Epithelial cell of prostate (primary cell): ENCODE measurements at regions not wholly inside any gene's neighbourhood (a gene's known extent, or its start where the extent isn't known, plus 50 kb on each side); places are given as distances from the start of the nearest gene placed in this dataset.

Source experiments
- DNase-seq: peaks from one replicate; pipeline ENCODE4 v3.0.0-alpha.2; 2011; ENCODE audit warnings: low read depth, low spot score
- H3K27ac ChIP-seq: fragments of 450-650 bp; 2 replicates; pipeline ENCODE4 v1.5.1; 2017; ENCODE audit warnings: mild to moderate bottlenecking

DNA sequence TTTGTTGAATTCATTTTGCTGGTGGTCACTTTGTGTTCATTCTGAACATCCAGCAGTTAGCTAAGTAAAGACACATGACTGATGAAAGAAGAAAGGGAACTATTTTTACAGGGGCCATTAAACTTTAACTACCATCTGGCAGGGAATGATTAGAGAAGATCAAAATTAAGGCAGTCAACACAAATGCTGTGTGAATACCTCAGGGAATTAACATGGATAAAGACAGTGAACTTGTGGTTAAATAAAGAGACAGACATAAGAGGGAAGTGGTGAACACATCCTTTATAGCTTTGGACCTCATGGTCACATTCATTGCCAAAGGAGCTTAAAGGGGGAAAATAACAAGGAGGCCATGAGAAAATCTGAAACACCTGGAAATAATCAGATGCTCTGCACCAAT is 52.6 kb upstream of the ATP5MC3 start:
- DNase-seq, result no peak
- no peak overlapping the region for H3K27ac ChIP-seq

DNA sequence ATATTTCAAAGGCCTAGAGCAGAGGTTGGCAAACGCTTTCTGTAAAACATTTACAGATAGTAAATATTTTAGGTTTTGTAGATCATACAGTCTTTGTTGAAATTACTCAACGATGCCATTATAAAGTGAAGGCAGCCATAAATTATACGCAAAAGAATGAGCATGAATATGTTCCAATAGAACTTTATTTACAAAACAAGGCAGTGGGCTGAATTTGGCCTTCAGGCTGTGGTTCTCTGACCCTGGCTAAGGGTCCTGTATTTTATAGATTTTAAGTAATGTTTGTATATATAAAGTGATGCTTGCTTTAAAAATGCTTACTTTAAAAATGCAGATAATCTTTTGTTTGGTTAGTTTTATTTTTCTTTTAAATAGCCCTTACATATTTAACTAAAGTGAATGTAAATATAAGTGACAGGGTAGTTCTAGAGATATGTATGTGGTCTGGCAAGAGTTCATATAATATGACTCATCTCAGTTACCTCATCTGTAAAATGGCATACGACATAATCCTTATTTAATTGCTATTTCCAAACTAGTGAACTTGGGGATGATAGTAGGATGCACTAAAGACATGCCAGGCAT is 51.7 kb upstream of the ATP5MC3 start:
- DNase-seq, result peak; percentile 16
- no peak overlapping the region for H3K27ac ChIP-seq
